ENCODE measurements at regions not wholly inside any gene's neighbourhood (a gene's known extent, or its start where the extent isn't known, plus 50 kb on each side); places are given as distances from the start of the nearest gene placed in this dataset.

DNA sequence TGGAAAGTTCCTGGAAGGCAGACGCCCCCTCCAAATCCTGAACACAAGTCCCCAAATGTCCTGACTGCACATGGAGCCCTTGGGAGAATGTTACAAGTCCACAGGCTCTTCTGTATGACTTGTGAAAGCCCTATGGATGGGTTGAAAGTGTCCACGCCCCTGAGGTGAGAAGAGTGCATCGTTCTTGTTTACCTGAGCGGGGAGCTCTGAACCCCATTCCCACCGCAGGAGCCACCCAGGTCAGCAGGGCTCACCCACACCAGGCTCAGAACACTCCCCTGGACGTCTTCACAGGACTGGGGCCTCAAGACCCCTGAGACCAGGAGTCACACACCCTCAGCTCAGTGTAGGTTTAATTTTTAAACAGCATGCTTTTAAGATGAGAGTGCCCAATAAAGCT, 84.2 kb upstream of the TMEM18 start:
- Histone ChIP-seq H2BK12ac (ENCODE audit: low read length in 2 of 2) (no peak overlapping the region), H3K4me3 (ENCODE audit: insufficient read depth in 1 of 2, low read depth in 1 of 2, low read length in 2 of 2) (no peak overlapping the region), H3K14ac (ENCODE audit: low read length in 2 of 2) (no peak overlapping the region), H2BK15ac (ENCODE audit: low read depth, poor library complexity, severe bottlenecking) (no peak overlapping the region), H2BK120ac (ENCODE audit: low read depth, low read length) (no peak overlapping the region), H3K9me3 (ENCODE audit: control insufficient read depth, low read length) (no peaks in the 10 kb centered on the region), H3K36me3 (ENCODE audit: control insufficient read depth in 1 of 2, insufficient read depth in 2 of 2, low read depth in 1 of 2, low read length in 2 of 2) (no peaks in the 10 kb centered on the region), H3K18ac (ENCODE audit: low read depth in 1 of 2, low read length in 2 of 2) (no peak overlapping the region), H3K27ac (ENCODE audit: low read length, poor library complexity, severe bottlenecking) (no peak overlapping the region), H2BK5ac (ENCODE audit: low read depth, low read length, poor library complexity, severe bottlenecking) (no peak overlapping the region), H4K8ac (ENCODE audit: low read length) (no peak overlapping the region), H3K9ac (ENCODE audit: low read length) (no peak overlapping the region), H2AK5ac (ENCODE audit: low read length, severe bottlenecking) (no peak overlapping the region), H4K91ac (ENCODE audit: low read length) (no peak overlapping the region), H3K4me1 (ENCODE audit: control insufficient read depth, insufficient read depth, low read depth, low read length) (peaks cover 13% of the 10 kb centered on the region), H2AFZ (ENCODE audit: low read depth, low read length) (no peak overlapping the region), H3K79me1 (replicated peaks; ENCODE audit: low read length, poor library complexity, severe bottlenecking) (no peaks in the 10 kb centered on the region), H3K4me2 (ENCODE audit: low read length, poor library complexity, severe bottlenecking) (no peak overlapping the region), H3K23ac (ENCODE audit: low read length in 2 of 2) (no peak overlapping the region), H3K27me3 (ENCODE audit: control insufficient read depth in 1 of 2, insufficient read depth in 1 of 2, low read length in 2 of 2) (peaks cover 0 to 3% of the 10 kb centered on the region in 2 experiments), H3K4ac (ENCODE audit: low read depth in 1 of 2, low read length in 2 of 2) (no peak overlapping the region)
- DNase-seq, result no peak
- 80% methylated on average over 5 of the region's 6 CpGs for WGBS

DNA sequence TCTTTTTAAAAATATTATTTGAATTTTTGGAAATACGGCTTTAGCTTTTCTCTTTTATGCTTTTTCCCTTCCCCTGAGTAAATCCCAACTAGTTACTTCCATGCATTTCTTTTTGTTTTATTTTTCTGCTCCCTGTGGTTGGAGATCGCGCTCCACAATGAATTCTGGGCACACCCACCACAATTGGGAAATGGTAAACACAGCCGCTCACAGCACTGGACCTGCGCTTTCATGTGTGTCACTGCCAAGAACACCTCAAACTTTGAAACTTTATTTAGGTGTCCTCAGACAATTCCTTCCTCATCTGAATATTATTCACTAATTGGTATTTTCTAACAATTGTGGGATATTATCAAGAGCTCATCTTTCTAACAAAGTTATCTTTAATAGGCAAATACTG, 82.8 kb upstream of the TMEM18 start:
- no peak overlapping the region for H2BK15ac ChIP-seq (ENCODE audit: low read depth, poor library complexity, severe bottlenecking)
- H3K27me3 ChIP-seq (ENCODE audit: control insufficient read depth in 1 of 2, insufficient read depth in 1 of 2, low read length in 2 of 2), result peaks cover 0 to 3% of the 10 kb centered on the region in 2 experiments
- H2AK5ac ChIP-seq (ENCODE audit: low read length, severe bottlenecking), result no peak overlapping the region
- no peak overlapping the region for H4K8ac ChIP-seq (ENCODE audit: low read length)
- H3K36me3 ChIP-seq (ENCODE audit: control insufficient read depth in 1 of 2, insufficient read depth in 2 of 2, low read depth in 1 of 2, low read length in 2 of 2), result no peaks in the 10 kb centered on the region
- H3K4me2 ChIP-seq (ENCODE audit: low read length, poor library complexity, severe bottlenecking), result no peak overlapping the region
- WGBS, result 60% methylated on average over 5 of the region's 5 CpGs
- no peak overlapping the region for H3K18ac ChIP-seq (ENCODE audit: low read depth in 1 of 2, low read length in 2 of 2)
- H4K91ac ChIP-seq (ENCODE audit: low read length), result no peak overlapping the region
- H3K23ac ChIP-seq (ENCODE audit: low read length in 2 of 2), result no peak overlapping the region
- no peak overlapping the region for H3K9ac ChIP-seq (ENCODE audit: low read length)
- H3K4me1 ChIP-seq (ENCODE audit: control insufficient read depth, insufficient read depth, low read depth, low read length), result peaks cover 13% of the 10 kb centered on the region
- H3K14ac ChIP-seq (ENCODE audit: low read length in 2 of 2), result no peak overlapping the region
- no peak overlapping the region for H3K4me3 ChIP-seq (ENCODE audit: insufficient read depth in 1 of 2, low read depth in 1 of 2, low read length in 2 of 2)
- H2BK12ac ChIP-seq (ENCODE audit: low read length in 2 of 2), result no peak overlapping the region
- DNase-seq, result peak; percentile 6
- H3K79me1 ChIP-seq (replicated peaks; ENCODE audit: low read length, poor library complexity, severe bottlenecking), result no peaks in the 10 kb centered on the region
- H2BK120ac ChIP-seq (ENCODE audit: low read depth, low read length), result no peak overlapping the region
- no peak overlapping the region for H2AFZ ChIP-seq (ENCODE audit: low read depth, low read length)
- no peak overlapping the region for H3K4ac ChIP-seq (ENCODE audit: low read depth in 1 of 2, low read length in 2 of 2)
- no peak overlapping the region for H2BK5ac ChIP-seq (ENCODE audit: low read depth, low read length, poor library complexity, severe bottlenecking)
- no peaks in the 10 kb centered on the region for H3K9me3 ChIP-seq (ENCODE audit: control insufficient read depth, low read length)
- H3K27ac ChIP-seq (ENCODE audit: low read length, poor library complexity, severe bottlenecking), result no peak overlapping the region

DNA sequence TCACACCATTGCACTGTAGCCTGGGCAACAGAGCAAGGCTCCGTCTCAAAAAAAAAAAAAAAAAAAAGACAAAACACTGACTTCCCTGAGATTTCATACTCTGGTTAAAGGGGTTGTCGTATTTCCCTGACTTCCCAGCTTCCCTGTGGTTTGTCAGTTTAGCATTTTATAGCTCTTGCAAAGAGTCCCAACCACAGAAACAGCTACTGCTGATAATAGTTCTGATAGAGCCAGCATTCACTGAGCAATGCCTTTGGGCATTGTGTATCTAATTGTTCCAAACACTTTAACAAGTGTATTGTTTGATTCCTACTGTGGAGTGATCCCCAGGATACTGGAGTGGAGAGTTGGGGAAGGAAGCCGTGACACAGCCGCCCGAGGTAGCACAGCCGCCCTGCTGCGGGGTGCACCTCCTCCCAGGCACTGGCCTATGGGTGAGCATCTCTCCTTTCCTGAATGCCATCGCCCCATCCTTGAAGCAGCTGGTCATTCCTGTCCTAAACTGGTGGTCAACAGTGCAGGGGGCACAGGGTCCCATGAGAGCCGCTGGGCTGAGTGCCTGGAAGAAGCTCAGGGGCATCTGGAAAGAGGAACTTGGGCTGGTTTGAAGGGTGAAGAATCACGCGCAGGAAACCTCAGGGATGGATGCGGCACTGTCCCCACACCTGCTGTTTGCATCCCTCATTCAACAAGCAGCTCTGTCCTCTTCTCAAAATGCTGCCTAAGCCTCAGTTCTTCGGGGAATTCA, 81.0 kb upstream of the TMEM18 start:
- no peaks in the 10 kb centered on the region for H3K36me3 ChIP-seq (ENCODE audit: control insufficient read depth in 1 of 2, insufficient read depth in 2 of 2, low read depth in 1 of 2, low read length in 2 of 2)

DNA sequence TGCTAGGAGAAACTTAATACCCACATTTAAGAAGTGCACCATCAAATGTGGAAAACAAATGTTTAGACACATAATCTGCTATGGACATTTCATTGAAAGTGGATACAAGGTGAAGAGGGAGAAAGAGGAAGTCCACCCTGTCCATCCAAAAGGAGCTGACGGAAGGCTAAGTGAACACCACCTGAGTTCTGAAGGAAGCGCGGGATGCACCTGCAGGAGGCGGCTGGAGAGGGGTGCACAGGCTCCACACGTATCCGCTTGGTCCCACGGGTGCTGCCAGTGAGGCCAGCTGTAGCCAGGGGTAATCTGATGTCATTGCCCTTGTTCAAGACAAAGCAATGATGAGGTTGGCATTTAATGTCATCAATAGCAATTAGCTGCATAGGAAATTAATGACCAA, 75.9 kb upstream of the TMEM18 start:
- Histone ChIP-seq H3K14ac (ENCODE audit: low read length in 2 of 2) (no peak overlapping the region), H3K4me2 (ENCODE audit: low read length, poor library complexity, severe bottlenecking) (no peak overlapping the region), H2BK120ac (ENCODE audit: low read depth, low read length) (no peak overlapping the region), H2BK5ac (ENCODE audit: low read depth, low read length, poor library complexity, severe bottlenecking) (no peak overlapping the region), H3K18ac (ENCODE audit: low read depth in 1 of 2, low read length in 2 of 2) (no peak overlapping the region), H2AK5ac (ENCODE audit: low read length, severe bottlenecking) (no peak overlapping the region), H3K4me3 (ENCODE audit: insufficient read depth in 1 of 2, low read depth in 1 of 2, low read length in 2 of 2) (no peak overlapping the region), H2BK12ac (ENCODE audit: low read length in 2 of 2) (no peak overlapping the region), H3K9ac (ENCODE audit: low read length) (no peak overlapping the region), H3K4ac (ENCODE audit: low read depth in 1 of 2, low read length in 2 of 2) (no peak overlapping the region), H3K4me1 (ENCODE audit: control insufficient read depth, insufficient read depth, low read depth, low read length) (no peaks in the 10 kb centered on the region), H2BK15ac (ENCODE audit: low read depth, poor library complexity, severe bottlenecking) (no peak overlapping the region), H4K8ac (ENCODE audit: low read length) (no peak overlapping the region), H3K9me3 (ENCODE audit: control insufficient read depth, low read length) (no peaks in the 10 kb centered on the region), H3K27me3 (ENCODE audit: control insufficient read depth in 1 of 2, insufficient read depth in 1 of 2, low read length in 2 of 2) (peaks cover 0 to 9% of the 10 kb centered on the region in 2 experiments), H3K36me3 (ENCODE audit: control insufficient read depth in 1 of 2, insufficient read depth in 2 of 2, low read depth in 1 of 2, low read length in 2 of 2) (peaks cover 0 to 3% of the 10 kb centered on the region in 2 experiments), H2AFZ (ENCODE audit: low read depth, low read length) (no peak overlapping the region), H3K27ac (ENCODE audit: low read length, poor library complexity, severe bottlenecking) (no peak overlapping the region), H4K91ac (ENCODE audit: low read length) (no peak overlapping the region), H3K23ac (ENCODE audit: low read length in 2 of 2) (no peak overlapping the region), H3K79me1 (replicated peaks; ENCODE audit: low read length, poor library complexity, severe bottlenecking) (no peaks in the 10 kb centered on the region)
- 93% methylated on average over 7 of the region's 7 CpGs for WGBS
- DNase-seq, result no peak

More for the DNA sequence above, 81.0 kb upstream of the TMEM18 start:
- Histone ChIP-seq H4K8ac (ENCODE audit: low read length) (no peak overlapping the region), H3K27me3 (ENCODE audit: control insufficient read depth in 1 of 2, insufficient read depth in 1 of 2, low read length in 2 of 2) (peaks cover 0 to 3% of the 10 kb centered on the region in 2 experiments), H4K91ac (ENCODE audit: low read length) (peak overlapping the region; percentile 21), H3K18ac (ENCODE audit: low read depth in 1 of 2, low read length in 2 of 2) (no peak overlapping the region), H3K14ac (ENCODE audit: low read length in 2 of 2) (no peak overlapping the region), H2BK5ac (ENCODE audit: low read depth, low read length, poor library complexity, severe bottlenecking) (no peak overlapping the region), H3K4me1 (ENCODE audit: control insufficient read depth, insufficient read depth, low read depth, low read length) (peaks cover 5% of the 10 kb centered on the region), H3K4me2 (ENCODE audit: low read length, poor library complexity, severe bottlenecking) (no peak overlapping the region), H2BK15ac (ENCODE audit: low read depth, poor library complexity, severe bottlenecking) (no peak overlapping the region), H3K4ac (ENCODE audit: low read depth in 1 of 2, low read length in 2 of 2) (no peak overlapping the region), H3K79me1 (replicated peaks; ENCODE audit: low read length, poor library complexity, severe bottlenecking) (no peaks in the 10 kb centered on the region), H2AFZ (ENCODE audit: low read depth, low read length) (no peak overlapping the region), H3K27ac (ENCODE audit: low read length, poor library complexity, severe bottlenecking) (no peak overlapping the region), H3K9ac (ENCODE audit: low read length) (no peak overlapping the region), H2AK5ac (ENCODE audit: low read length, severe bottlenecking) (no peak overlapping the region), H3K23ac (ENCODE audit: low read length in 2 of 2) (no peak overlapping the region), H2BK12ac (ENCODE audit: low read length in 2 of 2) (no peak overlapping the region), H2BK120ac (ENCODE audit: low read depth, low read length) (no peak overlapping the region), H3K4me3 (ENCODE audit: insufficient read depth in 1 of 2, low read depth in 1 of 2, low read length in 2 of 2) (peak overlapping the region in 1 of 2 experiments; percentile 9), H3K9me3 (ENCODE audit: control insufficient read depth, low read length) (no peaks in the 10 kb centered on the region)
- 82% methylated on average over 8 of the region's 13 CpGs for WGBS
- DNase-seq, result no peak

All from mesenchymal stem cell (in vitro differentiated cells and primary cell).